H9 (cell line): ENCODE measurements at regions not wholly inside any gene's neighbourhood (a gene's known extent, or its start where the extent isn't known, plus 50 kb on each side); places are given as distances from the start of the nearest gene placed in this dataset.

Experiments used
- DNase-seq: peaks from one replicate; pipeline ENCODE4 v3.0.0-alpha.2; 2017
- H2AFZ ChIP-seq: one replicate; pipeline ENCODE4 v1.6.1; 2013; ENCODE audit warnings: mild to moderate bottlenecking, low read length, control low read depth, moderate library complexity
- H2AK5ac ChIP-seq: 2 replicates; pipeline ENCODE4 v1.6.1; 2013; ENCODE audit warnings: low read length, control low read depth, mixed read lengths; ENCODE audit not compliant: insufficient read length
- H2BK120ac ChIP-seq: one replicate; pipeline ENCODE4 v1.6.1; 2013; ENCODE audit warnings: low read depth, mild to moderate bottlenecking, low read length, control low read depth, inconsistent platforms; ENCODE audit not compliant: poor library complexity, severe bottlenecking
- H2BK12ac ChIP-seq: 2 replicates; pipeline ENCODE4 v1.6.1; 2013; ENCODE audit warnings: low read length, control low read depth, mixed read lengths, low read depth; ENCODE audit not compliant: insufficient read length
- H2BK15ac ChIP-seq: 2 replicates; pipeline ENCODE4 v1.6.1; 2013; ENCODE audit warnings: low read depth, low read length, control low read depth
- H2BK20ac ChIP-seq: one replicate; pipeline ENCODE4 v1.6.1; 2013; ENCODE audit warnings: low read depth, mild to moderate bottlenecking, low read length, control low read depth, inconsistent platforms; ENCODE audit not compliant: poor library complexity, severe bottlenecking
- H2BK5ac ChIP-seq: 2 replicates; pipeline ENCODE4 v1.6.1; 2013; ENCODE audit warnings: low read length, control low read depth, mixed read lengths; ENCODE audit not compliant: insufficient read length
- H3K14ac ChIP-seq: 2 replicates; pipeline ENCODE4 v1.6.1; 2013; ENCODE audit warnings: low read length, control low read depth; ENCODE audit not compliant: insufficient read depth
- H3K18ac ChIP-seq: 2 replicates; pipeline ENCODE4 v1.6.1; 2013; ENCODE audit warnings: low read depth, mild to moderate bottlenecking, mixed read lengths, low read length, control low read depth; ENCODE audit not compliant: insufficient read length
- H3K23ac ChIP-seq: 2 replicates; pipeline ENCODE4 v1.6.1; 2013; ENCODE audit warnings: low read length, control low read depth, mixed read lengths, low read depth; ENCODE audit not compliant: insufficient read length
- H3K23me2 ChIP-seq: 2 replicates; pipeline ENCODE4 v1.6.1; 2013; ENCODE audit warnings: low read depth, mild to moderate bottlenecking, mixed read lengths, low read length, control low read depth; ENCODE audit not compliant: insufficient read length, poor library complexity, severe bottlenecking
- H3K27ac ChIP-seq: 2 replicates; pipeline ENCODE4 v1.5.1; 2013; ENCODE audit warnings: low read length, control low read depth, mixed read lengths, low read depth; ENCODE audit not compliant: insufficient read length
- H3K27me3 ChIP-seq: 2 replicates; pipeline ENCODE4 v1.6.1; 2013; ENCODE audit warnings: low read length, control low read depth, inconsistent platforms; ENCODE audit not compliant: insufficient read depth
- H3K4ac ChIP-seq: 2 replicates; pipeline ENCODE4 v1.6.1; 2013; ENCODE audit warnings: low read depth, mild to moderate bottlenecking, control low read depth, inconsistent platforms, low read length, moderate library complexity
- H3K4me1 ChIP-seq: 2 replicates; pipeline ENCODE4 v1.6.1; 2013; ENCODE audit warnings: low read length, control low read depth, inconsistent platforms; ENCODE audit not compliant: insufficient read depth
- H3K4me2 ChIP-seq: 2 replicates; pipeline ENCODE4 v1.6.1; 2013; ENCODE audit warnings: low read length, control low read depth, mixed read lengths; ENCODE audit not compliant: insufficient read length, insufficient read depth
- H3K56ac ChIP-seq: 2 replicates; pipeline ENCODE4 v1.6.1; 2013; ENCODE audit warnings: low read depth, mild to moderate bottlenecking, mixed read lengths, low read length, control low read depth; ENCODE audit not compliant: insufficient read length
- H3K79me1 ChIP-seq: 2 replicates; pipeline ENCODE4 v1.6.1; 2013; ENCODE audit warnings: low read depth, mild to moderate bottlenecking, moderate library complexity, low read length, control low read depth, inconsistent platforms; ENCODE audit not compliant: insufficient read depth, poor library complexity, severe bottlenecking
- H3K79me2 ChIP-seq: 2 replicates; pipeline ENCODE4 v1.6.1; 2013; ENCODE audit warnings: low read length, control low read depth, inconsistent platforms; ENCODE audit not compliant: insufficient read depth
- H3K9ac ChIP-seq: 2 replicates; pipeline ENCODE4 v1.6.1; 2013; ENCODE audit warnings: low read length, control low read depth, mixed read lengths; ENCODE audit not compliant: insufficient read length; ENCODE audit errors: extremely low read depth
- H3K9me3 ChIP-seq: one replicate; pipeline ENCODE4 v1.6.1; 2013; ENCODE audit warnings: low read depth, low read length, inconsistent platforms; ENCODE audit not compliant: control insufficient read depth
- H3T11ph ChIP-seq: one replicate; pipeline ENCODE4 v1.6.1; 2013; ENCODE audit warnings: mild to moderate bottlenecking, low read length, control low read depth, inconsistent platforms
- H4K20me1 ChIP-seq: one replicate; pipeline ENCODE4 v1.6.1; 2013; ENCODE audit not compliant: control insufficient read depth, insufficient read length, insufficient read depth
- H4K5ac ChIP-seq: 2 replicates; pipeline ENCODE4 v1.6.1; 2013; ENCODE audit warnings: low read depth, mild to moderate bottlenecking, mixed read lengths, low read length, control low read depth; ENCODE audit not compliant: insufficient read length
- H4K8ac ChIP-seq: replicated peaks from 2 replicates; pipeline ENCODE4 v1.6.1; 2013; ENCODE audit warnings: low read length, control low read depth, mixed read lengths, low read depth; ENCODE audit not compliant: insufficient read length
- H4K91ac ChIP-seq: 2 replicates; pipeline ENCODE4 v1.6.1; 2013; ENCODE audit warnings: low read depth, mild to moderate bottlenecking, moderate library complexity, mixed read lengths, low read length, control low read depth; ENCODE audit not compliant: insufficient read length
- H3K27ac Mint-ChIP-seq, 3 experiments: 2 replicates in 2 of 3; 3 replicates in 1 of 3; pipeline ENCODE4 v1.8.0; 2020 to 2021; ENCODE audit warnings: mixed read lengths in 3 of 3, mild to moderate bottlenecking in 1 of 3, moderate library complexity in 1 of 3
- H3K27me3 Mint-ChIP-seq: 2 replicates; pipeline ENCODE4 v1.8.0; 2021; ENCODE audit warnings: low read depth, mild to moderate bottlenecking, moderate library complexity, mixed read lengths
- H3K36me3 Mint-ChIP-seq, 3 experiments: 2 replicates in 2 of 3; 3 replicates in 1 of 3; pipeline ENCODE4 v1.8.0; 2020 to 2021; ENCODE audit warnings: low read depth in 3 of 3, mixed read lengths in 3 of 3; ENCODE audit not compliant: insufficient read depth in 1 of 3
- H3K4me1 Mint-ChIP-seq, 2 experiments: 2 replicates each; pipeline ENCODE4 v1.8.0; 2020; ENCODE audit warnings: mixed read lengths in 2 of 2
- H3K4me3 Mint-ChIP-seq, 2 experiments: 2 replicates in 1 of 2; 3 replicates in 1 of 2; pipeline ENCODE4 v1.8.0; 2020 to 2021; ENCODE audit warnings: mild to moderate bottlenecking in 2 of 2, mixed read lengths in 2 of 2, moderate library complexity in 1 of 2
- H3K9me3 Mint-ChIP-seq, 2 experiments: 2 replicates in 1 of 2; 3 replicates in 1 of 2; pipeline ENCODE4 v1.8.0; 2020; ENCODE audit warnings: mild to moderate bottlenecking in 2 of 2, mixed read lengths in 2 of 2, moderate library complexity in 1 of 2
- CTCF ChIP-seq: fragments of 200-600 bp; sonication (generic); conservative IDR thresholded peaks from 3 replicates; pipeline ENCODE4 v1.8.0; 2021; ENCODE audit warnings: antibody characterized with exemption, mild to moderate bottlenecking
- WGBS: extraction: QIAGEN DNeasy Blood & Tissue Kit; methylation state at CpG from one replicate; pipeline ENCODE4 v1.1.7; 2013; ENCODE audit warnings: missing lambda C conversion rate, low lambda C conversion rate, mixed read lengths; ENCODE audit not compliant: insufficient read length; ENCODE audit errors: extremely low coverage; 5-methylcytosine and 5-hydroxymethylcytosine counted together

- H3K27ac Mint-ChIP-seq = no peak overlapping the region
- no peaks in the 10 kb centered on the region for H3K9me3 Mint-ChIP-seq
- H4K20me1 ChIP-seq = no peaks in the 10 kb centered on the region
- H2AK5ac ChIP-seq = no peak overlapping the region
- no peak overlapping the region for H2AFZ ChIP-seq
- no peak overlapping the region for H4K8ac ChIP-seq
- no peak overlapping the region for H3T11ph ChIP-seq
- H3K23me2 ChIP-seq = no peaks in the 10 kb centered on the region
- no peak overlapping the region for H2BK20ac ChIP-seq
- no peak overlapping the region for H3K56ac ChIP-seq
- H3K9ac ChIP-seq = no peak overlapping the region
- H3K14ac ChIP-seq = no peak overlapping the region
- H2BK120ac ChIP-seq = no peak overlapping the region
- H3K4ac ChIP-seq = no peak overlapping the region
- no peak for TF ChIP-seq CTCF
- H4K5ac ChIP-seq = no peak overlapping the region
- H3K9me3 ChIP-seq = no peaks in the 10 kb centered on the region
- no peak overlapping the region for H2BK12ac ChIP-seq
- H3K23ac ChIP-seq = no peak overlapping the region
- no peak for DNase-seq
- no peaks in the 10 kb centered on the region for H3K27me3 Mint-ChIP-seq
- H2BK5ac ChIP-seq = no peak overlapping the region
- no peaks in the 10 kb centered on the region for H3K79me2 ChIP-seq
- WGBS = no CpG with 5 or more reads among the region's 2 CpGs
- H3K79me1 ChIP-seq = no peaks in the 10 kb centered on the region
- no peak overlapping the region for H3K4me2 ChIP-seq
- H3K4me1 ChIP-seq = no peaks in the 10 kb centered on the region; the same call in 1 of the 2 replicates
- H3K4me1 Mint-ChIP-seq = peaks cover 10 to 15% of the 10 kb centered on the region in 2 experiments
- H3K27me3 ChIP-seq = peaks cover 2% of the 10 kb centered on the region; the same call in 1 of the 2 replicates
- no peak overlapping the region for H3K27ac ChIP-seq
- no peak overlapping the region for H3K4me3 Mint-ChIP-seq
- H4K91ac ChIP-seq = no peak overlapping the region
- H2BK15ac ChIP-seq = no peak overlapping the region
- no peaks in the 10 kb centered on the region for H3K36me3 Mint-ChIP-seq
- H3K18ac ChIP-seq = no peak overlapping the region
Measured at GRCh38 chr11:27234961-27235360, 128.1 kb downstream of the CCDC34 start.
